ENCODE measurements at regions not wholly inside any gene's neighbourhood (a gene's known extent, or its start where the extent isn't known, plus 50 kb on each side); places are given as distances from the start of the nearest gene placed in this dataset.

- no peaks in the 10 kb centered on the region for H3K9me3 Mint-ChIP-seq
- Histone ChIP-seq H3K27me3 (ENCODE audit: control insufficient read depth in 1 of 2, insufficient read depth in 2 of 2, low read length in 2 of 2) (no peaks in the 10 kb centered on the region), H3K4me3 (ENCODE audit: low read length) (no peak overlapping the region), H3K4me1 (ENCODE audit: insufficient read depth, low read length) (no peaks in the 10 kb centered on the region), H3K9me3 (ENCODE audit: control insufficient read depth in 1 of 2, insufficient read depth in 1 of 2, low read length in 2 of 2) (no peaks in the 10 kb centered on the region), H3K27ac (ENCODE audit: low read depth in 1 of 2, low read length in 2 of 2) (no peak overlapping the region), H3K36me3 (ENCODE audit: insufficient read depth, low read length) (no peaks in the 10 kb centered on the region)
- CTCF ChIA-PET = no interaction called here
- no peaks in the 10 kb centered on the region for H3K4me1 Mint-ChIP-seq (ENCODE audit: low read depth)
- H3K36me3 Mint-ChIP-seq (ENCODE audit: low read depth) = no peaks in the 10 kb centered on the region
- no peak overlapping the region for H3K27ac Mint-ChIP-seq
- no peak for DNase-seq
- TF ChIP-seq CTCF (IDR thresholded peaks at IDR 0.05) = no peak
- intact Hi-C loops (cut with DNase I, micrococcal nuclease) = no loop called here
- H3K27me3 Mint-ChIP-seq = no peaks in the 10 kb centered on the region
- ATAC-seq (ENCODE audit: poor library complexity) = no peak
- H3K4me3 Mint-ChIP-seq = no peak overlapping the region
- POLR2A ChIA-PET = no interaction called here
Observed at GRCh38 chr11:121877152-121877551, 238.9 kb downstream of the BLID start.

- H3K27ac Mint-ChIP-seq = no peak overlapping the region
- no peaks in the 10 kb centered on the region for H3K36me3 Mint-ChIP-seq (ENCODE audit: low read depth)
- no peaks in the 10 kb centered on the region for H3K9me3 Mint-ChIP-seq
- Histone ChIP-seq H3K4me1 (ENCODE audit: insufficient read depth, low read length) (no peaks in the 10 kb centered on the region), H3K4me3 (ENCODE audit: low read length) (no peak overlapping the region), H3K27me3 (ENCODE audit: control insufficient read depth in 1 of 2, insufficient read depth in 2 of 2, low read length in 2 of 2) (no peaks in the 10 kb centered on the region), H3K36me3 (ENCODE audit: insufficient read depth, low read length) (no peaks in the 10 kb centered on the region), H3K27ac (ENCODE audit: low read depth in 1 of 2, low read length in 2 of 2) (no peak overlapping the region), H3K9me3 (ENCODE audit: control insufficient read depth in 1 of 2, insufficient read depth in 1 of 2, low read length in 2 of 2) (no peaks in the 10 kb centered on the region)
- TF ChIP-seq CTCF (IDR thresholded peaks at IDR 0.05) = no peak
- no peaks in the 10 kb centered on the region for H3K27me3 Mint-ChIP-seq
- ChIA-PET POLR2A (no interaction called here), CTCF (no interaction called here)
- H3K4me3 Mint-ChIP-seq = no peak overlapping the region
- H3K4me1 Mint-ChIP-seq (ENCODE audit: low read depth) = no peaks in the 10 kb centered on the region
- DNase-seq = no peak
- ATAC-seq (ENCODE audit: poor library complexity) = no peak
- intact Hi-C loops (cut with DNase I, micrococcal nuclease) = no loop called here
Observed at GRCh38 chr11:121873766-121874165, 242.2 kb downstream of the BLID start.

GRCh38 chr11:121872356-121872755 lies 243.7 kb downstream of the BLID start:
- Mint-ChIP-seq H3K27ac (no peak overlapping the region), H3K36me3 (ENCODE audit: low read depth) (no peaks in the 10 kb centered on the region), H3K27me3 (no peaks in the 10 kb centered on the region), H3K9me3 (no peaks in the 10 kb centered on the region), H3K4me3 (no peak overlapping the region), H3K4me1 (ENCODE audit: low read depth) (no peaks in the 10 kb centered on the region)
- H3K9me3 ChIP-seq (ENCODE audit: control insufficient read depth in 1 of 2, insufficient read depth in 1 of 2, low read length in 2 of 2) = no peaks in the 10 kb centered on the region
- H3K4me1 ChIP-seq (ENCODE audit: insufficient read depth, low read length) = no peaks in the 10 kb centered on the region
- no peak for DNase-seq
- CTCF ChIA-PET = no interaction called here
- no peak for ATAC-seq (ENCODE audit: poor library complexity)
- intact Hi-C loops (cut with DNase I, micrococcal nuclease) = no loop called here
- POLR2A ChIA-PET = no interaction called here
- H3K27ac ChIP-seq (ENCODE audit: low read depth in 1 of 2, low read length in 2 of 2) = no peak overlapping the region
- no peaks in the 10 kb centered on the region for H3K36me3 ChIP-seq (ENCODE audit: insufficient read depth, low read length)
- H3K27me3 ChIP-seq (ENCODE audit: control insufficient read depth in 1 of 2, insufficient read depth in 2 of 2, low read length in 2 of 2) = no peaks in the 10 kb centered on the region
- H3K4me3 ChIP-seq (ENCODE audit: low read length) = no peak overlapping the region
- no peak for TF ChIP-seq CTCF (IDR thresholded peaks at IDR 0.05)
